Motor neuron (in vitro differentiated cells): ENCODE measurements at regions not wholly inside any gene's neighbourhood (a gene's known extent, or its start where the extent isn't known, plus 50 kb on each side); places are given as distances from the start of the nearest gene placed in this dataset.

ENCODE experiments used
- ATAC-seq, 8 experiments: fragments of 200-7000 bp; cut with Tn5 transposase; replicated peaks in 6 of 8; 2 replicates each; pipeline ENCODE4 v1.8.0; 2021; ENCODE audit warnings: mild to moderate bottlenecking in 8 of 8, moderate library complexity in 8 of 8
- H3K27ac ChIP-seq, 2 donors: fragments of 250-450 bp; sonication (Bioruptor Pico); 2 replicates each; pipeline ENCODE4 v1.9.0; 2021; ENCODE audit warnings: antibody characterized with exemption in 2 of 2, mild to moderate bottlenecking in 2 of 2, moderate library complexity in 1 of 2
- H3K4me1 ChIP-seq, 2 donors: fragments of 250-450 bp; sonication (Bioruptor Pico); replicated peaks in 1 of 2; 2 replicates each; pipeline ENCODE4 v1.6.1; 2021; ENCODE audit warnings: antibody characterized with exemption in 2 of 2, mild to moderate bottlenecking in 2 of 2, moderate library complexity in 1 of 2
- H3K4me3 ChIP-seq, 5 donors: fragments of 250-450 bp; sonication (Bioruptor Pico); 2 replicates each; pipeline ENCODE4 v1.9.0; 2021; ENCODE audit warnings: antibody characterized with exemption in 5 of 5, mild to moderate bottlenecking in 5 of 5, moderate library complexity in 4 of 5
- WGBS, 10 experiments: fragments of 450-650 bp; shearing (Covaris generic); methylation state at CpG; one replicate each; pipeline ENCODE4 v1.0.0; 2022; 5-methylcytosine and 5-hydroxymethylcytosine counted together
- in situ Hi-C, 9 experiments: fragments of 400-800 bp; cut with MboI; loops; one replicate each; pipeline ENCODE4 v1.15.0; 2021; ENCODE audit warnings: low sequenced_read_pairs in 9 of 9, low pct_unique_long_range_greater_than_20kb in 2 of 9; ENCODE audit not compliant: unreplicated experiment in 9 of 9

DNA sequence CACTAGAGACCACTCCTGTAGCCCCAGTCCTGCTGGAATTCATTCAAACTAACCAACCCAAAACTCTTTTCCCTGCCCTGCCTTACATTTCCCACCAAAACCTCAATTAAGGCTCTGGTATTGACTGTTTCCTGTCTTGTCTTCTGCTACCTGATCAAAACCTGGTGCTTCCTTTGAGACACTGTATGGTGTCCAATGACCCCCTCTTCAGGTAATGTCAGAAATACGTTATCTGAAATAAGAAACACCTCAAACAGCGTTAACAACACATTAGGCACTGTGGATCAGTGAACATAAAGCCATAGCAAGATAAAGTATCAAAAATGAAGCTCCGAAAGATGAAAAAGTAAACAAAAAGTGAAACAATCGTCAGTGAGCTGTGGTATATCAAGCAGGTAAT, 343.2 kb upstream of the ZP4 start:
- WGBS, 10 experiments: 0 to 85% (median 54%) methylated on average over 1 to 4 of the region's 4 CpGs
- H3K4me1 ChIP-seq: peaks cover 5 to 7% of the 10 kb centered on the region in 2 donors
- no peak overlapping the region for H3K27ac ChIP-seq
- no peak overlapping the region for H3K4me3 ChIP-seq
- no peak for ATAC-seq
- in situ Hi-C loops: no loop called here

DNA sequence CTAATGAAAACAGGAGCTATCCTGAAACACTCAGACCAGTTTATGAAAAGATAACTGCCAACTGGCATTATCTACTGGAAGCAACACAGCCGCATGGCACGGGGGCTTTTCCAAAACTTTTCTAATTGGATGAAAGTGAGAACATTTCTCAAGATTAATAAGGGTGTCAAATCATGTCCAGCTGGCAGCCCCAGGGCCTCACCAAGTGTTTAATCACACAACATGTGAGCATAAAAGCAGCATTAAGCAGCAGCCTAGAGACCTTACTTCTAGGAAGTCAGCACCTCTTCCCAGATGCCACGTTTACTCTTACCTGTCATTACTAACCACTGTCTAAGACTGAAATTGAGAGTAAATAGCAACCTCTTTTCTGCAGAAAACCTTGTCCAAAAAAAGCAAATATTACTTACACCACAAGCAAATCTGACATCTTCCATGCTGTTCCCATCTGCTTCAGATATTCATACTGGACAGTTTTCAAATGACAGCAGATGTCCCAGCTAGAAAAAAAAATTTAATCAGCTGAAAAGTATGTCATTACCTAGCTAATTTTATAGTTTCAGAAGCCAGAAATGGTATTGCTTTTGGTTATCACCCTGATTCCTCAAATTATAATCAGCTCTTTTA, 341.5 kb upstream of the ZP4 start:
- Histone ChIP-seq H3K4me3 (no peak overlapping the region), H3K4me1 (peaks cover 5 to 7% of the 10 kb centered on the region in 2 donors), H3K27ac (no peak overlapping the region)
- 0 to 100% (median 67%) methylated on average over 1 to 3 of the region's 3 CpGs; no CpG with 5 or more reads in 1 of the 10 experiments for WGBS, 10 experiments
- in situ Hi-C loops: no loop called here
- peak in 1 of 8 experiments; percentile 49 for ATAC-seq

DNA sequence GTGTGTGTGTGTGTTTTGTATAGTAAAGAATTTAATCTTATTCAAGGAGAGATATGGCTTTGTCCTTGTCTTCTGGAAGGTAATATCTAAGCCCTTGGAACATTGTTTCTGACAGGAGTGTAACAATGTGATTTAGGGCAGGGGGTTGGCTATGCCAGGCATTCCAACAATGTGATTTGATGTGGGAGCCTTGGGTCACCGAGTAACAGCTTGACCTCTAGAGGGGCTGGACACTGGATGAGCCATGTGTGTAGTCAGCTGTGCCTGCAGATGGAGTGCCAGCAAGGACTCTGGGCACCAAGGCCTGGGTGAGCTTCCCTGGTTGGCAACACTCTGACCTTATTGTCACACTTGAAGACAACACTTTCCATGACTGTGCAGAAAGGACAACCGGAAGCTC, 336.1 kb upstream of the ZP4 start:
- ATAC-seq: no peak
- H3K4me1 ChIP-seq: no peaks in the 10 kb centered on the region
- in situ Hi-C loops: no loop called here
- WGBS, 10 experiments: 6 to 100% (median 68%) methylated on average over 1 to 2 of the region's 2 CpGs; no CpG with 5 or more reads in 2 of the 10 experiments
- H3K4me3 ChIP-seq: no peak overlapping the region
- no peak overlapping the region for H3K27ac ChIP-seq

DNA sequence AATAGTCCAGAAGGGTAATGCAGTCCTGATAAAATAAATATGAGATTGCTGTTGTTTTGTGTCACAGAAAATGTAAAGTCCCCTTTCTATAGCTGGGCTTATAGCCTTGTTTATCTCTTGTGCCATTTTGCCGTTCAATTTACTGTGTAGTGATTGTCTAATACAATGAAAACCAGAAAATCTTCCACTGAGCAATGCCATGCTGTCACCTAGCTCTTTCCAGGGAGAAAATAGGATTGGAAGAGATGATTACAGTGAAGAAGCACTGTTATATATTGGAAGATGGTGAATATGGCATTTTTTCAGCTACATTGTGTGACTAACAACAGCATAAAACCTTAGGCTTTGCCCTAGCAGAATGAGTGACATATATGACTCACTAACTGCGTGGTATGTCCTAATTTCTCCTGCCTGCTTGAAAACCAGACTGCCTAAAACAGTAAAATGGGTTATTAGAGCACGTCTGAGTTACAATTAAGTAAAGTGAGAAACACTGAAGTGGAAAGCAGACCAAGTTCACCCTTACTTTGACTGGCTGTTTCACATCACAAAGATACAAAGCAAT, 332.4 kb upstream of the ZP4 start:
- peak in 1 of 8 experiments; percentile 27 for ATAC-seq
- H3K4me1 ChIP-seq: no peaks in the 10 kb centered on the region
- no peak overlapping the region for H3K27ac ChIP-seq
- H3K4me3 ChIP-seq: no peak overlapping the region
- in situ Hi-C loops: no loop called here
- 0 to 94% (median 80%) methylated on average over 2 to 3 of the region's 3 CpGs for WGBS, 10 experiments

- no peak overlapping the region for H3K4me3 ChIP-seq
- ATAC-seq: no peak
- H3K27ac ChIP-seq: no peak overlapping the region
- WGBS, 10 experiments: 0 to 100% (median 85%) methylated on average over 2 to 4 of the region's 4 CpGs
- H3K4me1 ChIP-seq: no peaks in the 10 kb centered on the region
- in situ Hi-C loops: no loop called here
Measured at GRCh38 chr1:238221738-238222137, 331.0 kb upstream of the ZP4 start.

DNA sequence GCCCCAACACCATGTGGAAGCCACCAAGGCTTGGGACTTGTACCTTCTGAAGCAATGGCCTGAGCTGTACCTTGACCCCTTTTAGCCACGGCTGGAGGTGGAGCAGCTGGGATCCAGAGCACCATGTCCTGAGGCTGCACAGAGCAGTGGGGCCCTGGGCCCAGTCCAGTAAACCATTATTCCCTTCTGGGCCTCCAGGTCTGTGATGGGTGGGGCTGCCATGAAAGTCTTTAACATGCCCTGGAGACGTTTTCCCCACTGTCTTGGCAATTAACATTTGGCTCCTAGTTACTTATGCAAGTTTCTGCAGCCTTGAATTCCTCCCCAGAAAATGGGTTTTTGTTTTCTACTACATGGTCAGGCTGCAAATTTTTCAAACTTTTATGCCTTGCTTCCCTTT, 323.7 kb upstream of the ZP4 start:
- WGBS, 10 experiments: 0 to 100% (median 67%) methylated on average over 1 to 2 of the region's 2 CpGs; no CpG with 5 or more reads in 5 of the 10 experiments

GRCh38 chr1:238205045-238205662, 314.4 kb upstream of the ZP4 start:
- in situ Hi-C loops: no loop called here
- 0 to 100% (median 73%) methylated on average over 1 to 2 of the region's 2 CpGs for WGBS, 10 experiments
- H3K27ac ChIP-seq: no peak overlapping the region
- peak in 2 of 8 experiments; percentile 22 to 82 for ATAC-seq
- H3K4me1 ChIP-seq: no peaks in the 10 kb centered on the region
- no peak overlapping the region for H3K4me3 ChIP-seq

More for the DNA sequence above, 323.7 kb upstream of the ZP4 start:
- Histone ChIP-seq H3K27ac (no peak overlapping the region), H3K4me3 (no peak overlapping the region), H3K4me1 (no peaks in the 10 kb centered on the region)
- ATAC-seq: peak in 3 of 8 experiments; percentile 82 to 91 (median 91)
- in situ Hi-C loops: no loop called here

DNA sequence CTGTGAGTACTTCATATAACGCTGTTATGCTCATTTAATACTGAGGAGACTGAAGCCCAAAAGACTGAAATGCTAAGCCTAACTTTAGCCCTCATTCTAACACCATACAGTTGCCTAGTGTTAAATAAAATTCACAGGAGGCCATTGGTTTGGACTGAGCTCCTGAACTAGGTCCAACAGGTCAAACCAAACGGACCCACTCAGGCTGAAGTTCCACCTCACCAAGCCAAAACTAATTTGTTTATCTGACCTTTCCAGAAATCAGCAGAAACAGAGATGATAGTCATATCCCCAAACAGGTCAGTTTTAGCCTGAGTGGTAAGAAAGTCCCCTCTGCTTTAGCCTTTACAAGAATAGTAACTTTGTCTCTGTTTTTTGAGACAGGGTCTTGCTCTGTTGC, 311.3 kb upstream of the ZP4 start:
- Histone ChIP-seq H3K27ac (no peak overlapping the region), H3K4me3 (no peak overlapping the region), H3K4me1 (peaks cover 2 to 5% of the 10 kb centered on the region in 2 donors)
- no peak for ATAC-seq
- in situ Hi-C loops: no loop called here
- WGBS, 10 experiments: 0 to 100% (median 82%) methylated on average over 1 to 2 of the region's 2 CpGs; no CpG with 5 or more reads in 1 of the 10 experiments

- H3K27ac ChIP-seq: no peak overlapping the region
- WGBS, 10 experiments: 0 to 27% (median 0%) methylated on average over 1 of the region's 1 CpG; no CpG with 5 or more reads in 3 of the 10 experiments
- H3K4me3 ChIP-seq: no peak overlapping the region
- in situ Hi-C loops: no loop called here
- H3K4me1 ChIP-seq: peaks cover 2 to 5% of the 10 kb centered on the region in 2 donors
- ATAC-seq: no peak
Measured at GRCh38 chr1:238199325-238199724, 308.6 kb upstream of the ZP4 start.

DNA sequence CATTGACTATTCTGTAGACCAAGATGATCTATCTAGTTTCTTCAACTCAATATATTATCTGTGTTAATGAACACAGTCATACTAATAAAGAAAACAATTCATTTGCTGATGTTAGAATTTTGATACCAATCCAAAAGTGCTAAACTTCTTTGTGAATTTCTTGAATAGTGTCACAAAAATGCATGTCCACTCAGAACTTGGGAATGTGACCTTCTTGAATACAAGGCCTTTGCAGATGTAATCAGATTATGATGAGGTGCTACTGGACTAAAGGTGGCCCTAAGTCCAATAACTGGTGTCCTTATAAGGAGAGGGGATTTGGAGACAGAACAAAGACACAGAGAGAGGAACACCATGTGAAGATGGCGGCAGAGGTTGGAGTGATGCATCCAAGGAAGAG, 305.8 kb upstream of the ZP4 start:
- Histone ChIP-seq H3K4me3 (no peak overlapping the region), H3K27ac (no peak overlapping the region), H3K4me1 (peaks cover 2 to 5% of the 10 kb centered on the region in 2 donors)
- WGBS, 10 experiments: 9 to 100% (median 94%) methylated on average over 1 of the region's 1 CpG; no CpG with 5 or more reads in 4 of the 10 experiments
- in situ Hi-C loops: no loop called here
- ATAC-seq: no peak

- H3K27ac ChIP-seq: no peak overlapping the region
- no peak overlapping the region for H3K4me3 ChIP-seq
- WGBS, 10 experiments: 0 to 100% (median 86%) methylated on average over 1 of the region's 1 CpG; no CpG with 5 or more reads in 4 of the 10 experiments
- in situ Hi-C loops: no loop called here
- peaks cover 0 to 4% of the 10 kb centered on the region in 2 donors for H3K4me1 ChIP-seq
- ATAC-seq: no peak
Measured at GRCh38 chr1:238191170-238191569, 300.4 kb upstream of the ZP4 start.

- 13 to 100% (median 83%) methylated on average over 1 to 3 of the region's 3 CpGs; no CpG with 5 or more reads in 2 of the 10 experiments for WGBS, 10 experiments
- Histone ChIP-seq H3K27ac (no peak overlapping the region), H3K4me3 (no peak overlapping the region), H3K4me1 (peaks cover 0 to 4% of the 10 kb centered on the region in 2 donors)
- in situ Hi-C loops: no loop called here
- ATAC-seq: no peak
Measured at GRCh38 chr1:238187575-238187949, 296.8 kb upstream of the ZP4 start.

- in situ Hi-C loops: no loop called here
- Histone ChIP-seq H3K27ac (no peak overlapping the region), H3K4me3 (no peak overlapping the region), H3K4me1 (peaks cover 0 to 4% of the 10 kb centered on the region in 2 donors)
- 29 to 100% (median 95%) methylated on average over 1 to 4 of the region's 4 CpGs; no CpG with 5 or more reads in 2 of the 10 experiments for WGBS, 10 experiments
- no peak for ATAC-seq
Measured at GRCh38 chr1:238186887-238187574, 296.3 kb upstream of the ZP4 start.
